Breast epithelium (tissue), 4 donors: ENCODE measurements at regions not wholly inside any gene's neighbourhood (a gene's known extent, or its start where the extent isn't known, plus 50 kb on each side); places are given as distances from the start of the nearest gene placed in this dataset.

Experiments used
- DNase-seq, 2 donors: peaks; one replicate each; pipeline ENCODE4 v3.0.0-alpha.2; 2019; ENCODE audit warnings: low spot score in 2 of 2
- H3K27ac ChIP-seq, 2 donors: fragments of 200-600 bp; sonication (generic) in 1 of 2; one replicate each; pipeline ENCODE4 v1.5.1; 2016 to 2019; ENCODE audit warnings: mild to moderate bottlenecking in 1 of 2
- H3K27me3 ChIP-seq, 2 donors: fragments of 200-600 bp; sonication (generic) in 1 of 2; one replicate each; pipeline versions ENCODE4 v1.5.1 to v1.6.0; 2017 to 2019; ENCODE audit warnings: control low read depth in 1 of 2, mild to moderate bottlenecking in 1 of 2
- H3K36me3 ChIP-seq: fragments of 200-600 bp; one replicate; pipeline ENCODE4 v1.5.1; 2019
- H3K4me1 ChIP-seq, 2 donors: fragments of 200-600 bp; sonication (generic); one replicate each; pipeline ENCODE4 v1.5.1; 2016 to 2019; ENCODE audit warnings: control low read depth in 1 of 2
- H3K4me3 ChIP-seq, 3 donors: fragments of 200-600 bp; sonication (generic); 1 replicate in 2 of 3; 2 replicates in 1 of 3; pipeline ENCODE4 v1.5.1; 2016 to 2019; ENCODE audit warnings: mild to moderate bottlenecking in 3 of 3, moderate library complexity in 2 of 3
- H3K9me3 ChIP-seq, 2 donors: fragments of 200-600 bp; sonication (generic) in 1 of 2; one replicate each; pipeline ENCODE4 v1.5.1; 2016 to 2019; ENCODE audit warnings: control low read depth in 1 of 2
- POLR2A ChIP-seq: fragments of 450-650 bp; IDR thresholded peaks from one replicate; pipeline ENCODE4 v1.6.1; 2016; ENCODE audit warnings: antibody characterized with exemption, mild to moderate bottlenecking, moderate library complexity
- POLR2AphosphoS5 ChIP-seq, 3 donors: sonication (generic); formaldehyde crosslinking; IDR thresholded peaks; one replicate each; pipeline ENCODE4 v1.6.1; 2017; ENCODE audit warnings: antibody characterized with exemption in 3 of 3
- intact Hi-C: fragments of 100-400 bp; cut with DNase I; formaldehyde crosslinking; loops from one replicate; pipeline ENCODE4 v1.15.1; 2023; ENCODE audit warnings: low total_unique reads
- TF ChIP-seq, protein P1 (sequence below), 3 donors: fragments of 450-650 bp; IDR thresholded peaks; one replicate each; pipeline ENCODE4 v1.5.1; 2016 to 2017; ENCODE audit warnings: antibody characterized with exemption in 3 of 3, mild to moderate bottlenecking in 3 of 3, moderate library complexity in 3 of 3

DNA sequence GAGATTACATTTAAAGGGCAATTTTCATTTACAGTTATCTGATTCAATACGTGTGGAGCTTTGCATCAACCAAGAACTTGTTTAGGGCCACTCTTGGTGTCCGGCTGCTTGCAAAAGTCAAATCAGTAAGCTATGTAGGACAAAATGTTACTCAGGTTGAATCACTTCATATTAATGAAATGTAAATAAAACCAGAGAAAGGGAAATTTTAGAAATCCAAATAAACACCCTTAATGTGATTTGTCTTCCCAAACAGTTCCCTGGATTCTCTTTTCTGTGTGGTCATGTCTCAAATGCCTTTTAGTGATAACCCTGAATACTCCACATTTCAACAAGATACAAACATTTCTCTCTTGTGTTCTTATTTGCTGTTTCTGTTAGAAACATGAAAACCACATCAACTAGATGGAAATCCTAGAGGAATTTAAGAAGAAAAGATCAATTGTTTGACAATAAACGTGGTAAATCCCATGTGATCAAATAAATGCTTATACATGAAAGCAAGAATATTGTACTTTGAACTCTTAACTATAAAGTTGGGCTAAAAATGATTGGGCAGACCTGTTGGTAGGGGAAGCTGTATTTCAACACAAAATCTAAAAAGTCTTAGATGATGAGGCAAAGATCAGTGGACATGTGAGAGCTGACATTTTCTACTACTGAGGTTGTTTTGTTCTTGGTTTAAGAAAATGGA lies 101.3 kb downstream of the CDC42EP3 start:
- Histone ChIP-seq H3K9me3 (no peaks in the 10 kb centered on the region), H3K4me1 (no peaks in the 10 kb centered on the region), H3K4me3 (no peak overlapping the region), H3K36me3 (no peaks in the 10 kb centered on the region), H3K27me3 (no peaks in the 10 kb centered on the region), H3K27ac (peak overlapping the region in 1 of 2 donors; percentile 1)
- intact Hi-C loops, result no loop called here
- TF ChIP-seq, protein P1, sequence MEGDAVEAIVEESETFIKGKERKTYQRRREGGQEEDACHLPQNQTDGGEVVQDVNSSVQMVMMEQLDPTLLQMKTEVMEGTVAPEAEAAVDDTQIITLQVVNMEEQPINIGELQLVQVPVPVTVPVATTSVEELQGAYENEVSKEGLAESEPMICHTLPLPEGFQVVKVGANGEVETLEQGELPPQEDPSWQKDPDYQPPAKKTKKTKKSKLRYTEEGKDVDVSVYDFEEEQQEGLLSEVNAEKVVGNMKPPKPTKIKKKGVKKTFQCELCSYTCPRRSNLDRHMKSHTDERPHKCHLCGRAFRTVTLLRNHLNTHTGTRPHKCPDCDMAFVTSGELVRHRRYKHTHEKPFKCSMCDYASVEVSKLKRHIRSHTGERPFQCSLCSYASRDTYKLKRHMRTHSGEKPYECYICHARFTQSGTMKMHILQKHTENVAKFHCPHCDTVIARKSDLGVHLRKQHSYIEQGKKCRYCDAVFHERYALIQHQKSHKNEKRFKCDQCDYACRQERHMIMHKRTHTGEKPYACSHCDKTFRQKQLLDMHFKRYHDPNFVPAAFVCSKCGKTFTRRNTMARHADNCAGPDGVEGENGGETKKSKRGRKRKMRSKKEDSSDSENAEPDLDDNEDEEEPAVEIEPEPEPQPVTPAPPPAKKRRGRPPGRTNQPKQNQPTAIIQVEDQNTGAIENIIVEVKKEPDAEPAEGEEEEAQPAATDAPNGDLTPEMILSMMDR (IDR thresholded peaks at IDR 0.05), result no peak
- TF ChIP-seq POLR2AphosphoS5 (IDR thresholded peaks at IDR 0.05) (no peak), POLR2A (no peak)
- DNase-seq, result no peak

DNA sequence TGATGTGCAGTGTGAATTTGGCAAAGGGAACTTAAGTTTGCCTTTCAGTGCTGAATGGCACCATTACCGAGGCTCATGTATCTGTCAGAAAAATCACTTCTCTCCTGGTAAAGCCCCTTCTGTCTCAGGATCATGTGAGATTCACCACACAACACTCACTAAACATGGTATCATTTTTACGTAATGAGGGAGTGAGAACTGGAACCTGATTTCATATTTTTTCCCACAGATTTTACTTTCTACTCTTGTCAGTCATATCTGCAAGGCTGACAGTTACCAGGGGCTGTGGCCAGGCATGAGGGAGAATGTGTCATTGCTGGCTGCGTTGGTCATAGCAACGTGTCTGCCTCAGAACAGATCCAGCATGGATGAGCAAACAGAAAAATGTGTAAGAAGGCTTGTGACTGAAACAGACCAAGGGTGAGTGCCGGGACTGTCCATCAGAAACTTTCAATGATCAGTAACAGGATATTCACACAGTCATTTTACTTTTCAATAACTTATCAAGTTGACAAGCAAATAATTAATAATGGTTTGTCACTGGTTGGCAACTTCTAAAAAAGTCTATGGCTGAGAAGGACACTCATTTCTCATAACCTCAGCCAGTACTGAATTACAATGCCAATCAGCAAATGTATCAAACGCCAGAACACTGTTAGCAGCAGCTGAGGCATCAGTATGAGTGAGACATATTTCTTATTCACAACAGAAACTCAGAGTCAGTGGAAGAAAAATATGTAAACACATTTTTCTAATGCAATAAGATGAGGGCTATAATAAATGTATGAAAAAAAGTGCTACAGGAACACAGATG lies 100.5 kb downstream of the CDC42EP3 start:
- intact Hi-C loops, result no loop called here
- TF ChIP-seq, protein P1 (IDR thresholded peaks at IDR 0.05), result no peak
- no peak for TF ChIP-seq POLR2AphosphoS5 (IDR thresholded peaks at IDR 0.05)
- no peak for TF ChIP-seq POLR2A
- Histone ChIP-seq H3K4me1 (no peaks in the 10 kb centered on the region), H3K4me3 (no peak overlapping the region), H3K9me3 (no peaks in the 10 kb centered on the region), H3K27ac (no peak overlapping the region), H3K36me3 (no peaks in the 10 kb centered on the region), H3K27me3 (no peaks in the 10 kb centered on the region)
- DNase-seq, result no peak

DNA sequence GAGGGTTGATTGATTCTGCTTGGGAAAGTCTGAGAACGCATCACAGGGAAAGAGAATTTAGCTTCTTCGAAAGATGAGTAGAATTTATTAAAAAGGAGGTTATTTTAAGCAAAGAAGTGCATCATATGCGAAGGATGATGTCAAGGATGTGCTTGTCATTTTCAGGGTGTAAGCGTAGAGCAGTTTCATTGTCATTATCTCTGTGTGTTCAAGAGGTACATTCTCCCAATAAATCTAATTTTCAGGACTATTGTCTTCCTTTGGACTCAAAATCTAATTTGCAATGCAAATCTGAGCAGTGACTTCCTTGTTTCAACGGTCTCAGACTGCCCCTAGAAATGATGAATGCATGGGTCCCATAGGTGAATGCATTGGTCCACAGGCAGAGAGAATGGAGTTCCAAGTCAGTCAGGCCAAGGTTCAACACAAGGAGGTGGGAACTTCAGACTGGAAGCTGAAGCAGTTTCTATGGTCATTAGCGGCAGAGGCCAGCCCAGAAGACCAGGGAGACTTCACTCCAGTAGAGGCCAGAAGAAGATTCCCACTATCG lies 99.8 kb downstream of the CDC42EP3 start:
- H3K4me3 ChIP-seq, result no peak overlapping the region
- TF ChIP-seq, protein P1 (IDR thresholded peaks at IDR 0.05), result no peak
- TF ChIP-seq POLR2AphosphoS5 (IDR thresholded peaks at IDR 0.05), result no peak
- TF ChIP-seq POLR2A, result no peak
- no peaks in the 10 kb centered on the region for H3K36me3 ChIP-seq
- no peaks in the 10 kb centered on the region for H3K9me3 ChIP-seq
- intact Hi-C loops, result no loop called here
- no peak overlapping the region for H3K27ac ChIP-seq
- DNase-seq, result no peak
- H3K4me1 ChIP-seq, result no peaks in the 10 kb centered on the region
- H3K27me3 ChIP-seq, result no peaks in the 10 kb centered on the region

DNA sequence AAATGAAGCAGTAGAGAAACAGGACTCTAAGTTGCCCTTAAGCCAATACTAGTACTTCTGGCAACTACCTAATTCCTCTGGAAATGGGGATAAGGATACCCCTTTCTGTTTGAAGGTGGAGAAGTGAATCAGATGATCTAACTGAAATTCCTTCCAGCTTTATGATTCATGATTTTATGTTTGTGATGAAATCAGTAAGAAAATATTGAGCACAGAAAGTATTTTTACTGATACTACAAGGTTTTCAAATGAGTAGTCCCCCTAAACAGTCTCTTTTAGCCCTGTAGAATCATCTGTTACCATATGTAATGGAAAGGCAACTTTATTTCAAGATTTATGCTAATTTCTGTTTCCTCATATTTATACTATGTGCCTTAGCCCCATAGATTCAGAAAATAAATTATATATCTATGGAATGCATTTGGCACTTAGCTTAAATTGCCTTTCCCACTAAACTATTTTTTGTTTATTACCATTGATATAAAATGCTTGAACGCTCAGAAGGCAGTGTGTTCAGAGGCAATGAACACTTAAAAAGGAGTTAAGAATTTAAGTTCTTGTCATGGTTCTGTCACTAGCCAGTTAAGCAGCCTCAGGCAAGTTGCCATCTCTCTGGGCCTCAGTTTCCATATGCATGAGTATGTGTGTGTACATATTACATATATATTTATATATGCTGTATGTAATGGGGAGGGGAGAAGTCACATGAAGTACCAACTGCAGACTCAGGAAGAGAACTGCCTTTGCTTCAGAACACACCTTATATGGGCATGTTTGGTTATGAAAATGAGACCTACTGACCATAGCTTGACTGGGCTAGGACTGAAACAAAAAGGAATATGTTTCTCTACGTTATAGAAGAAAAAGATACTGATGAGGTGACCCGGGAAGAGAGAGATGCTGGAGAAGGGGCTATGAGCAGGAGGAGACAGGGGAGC lies 97.7 kb downstream of the CDC42EP3 start:
- TF ChIP-seq POLR2AphosphoS5 (IDR thresholded peaks at IDR 0.05) (no peak), POLR2A (no peak)
- TF ChIP-seq, protein P1 (IDR thresholded peaks at IDR 0.05), result no peak
- Histone ChIP-seq H3K27me3 (no peaks in the 10 kb centered on the region), H3K9me3 (no peaks in the 10 kb centered on the region), H3K4me3 (no peak overlapping the region), H3K4me1 (no peaks in the 10 kb centered on the region), H3K27ac (no peak overlapping the region), H3K36me3 (no peaks in the 10 kb centered on the region)
- intact Hi-C loops, result no loop called here
- DNase-seq, result no peak
